ENCODE measurements at regions not wholly inside any gene's neighbourhood (a gene's known extent, or its start where the extent isn't known, plus 50 kb on each side); places are given as distances from the start of the nearest gene placed in this dataset.
A peak's percentile ranks its signal among the peaks of the same experiment; 100 is the strongest.

DNA sequence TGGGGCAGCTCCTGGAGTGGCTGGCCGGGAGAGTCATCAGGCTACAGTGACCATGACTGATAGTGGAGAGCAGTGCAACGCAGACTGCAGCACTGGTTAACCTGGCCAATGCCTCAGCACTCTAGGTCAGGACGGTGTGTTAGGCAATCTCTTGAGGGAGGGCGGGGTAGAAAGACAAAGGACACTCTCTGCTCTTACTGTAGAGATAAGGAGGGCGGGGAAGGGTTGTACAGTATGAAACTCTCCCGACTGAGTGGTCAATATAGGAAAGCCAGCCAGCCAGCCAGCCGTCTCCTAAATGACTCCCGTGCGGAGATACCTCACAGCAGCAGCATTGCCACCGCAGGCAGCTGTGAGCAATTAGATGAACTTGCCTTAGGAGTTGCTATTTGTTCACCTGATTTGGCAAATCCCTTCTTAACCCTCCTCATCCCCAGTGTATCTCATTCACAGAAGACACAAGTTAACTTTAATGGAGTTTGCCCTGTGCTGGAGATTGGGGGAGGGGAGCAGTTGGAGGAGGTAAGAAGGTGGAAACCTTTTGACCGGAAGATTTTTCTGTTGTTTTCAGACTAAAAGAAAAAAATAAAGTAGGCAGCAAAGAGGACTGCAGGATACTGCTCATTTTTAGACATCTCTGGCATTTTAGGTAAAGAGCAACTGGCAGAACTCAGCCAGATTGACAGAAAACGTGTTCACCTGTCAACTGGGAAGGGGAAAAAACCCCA lies 330.5 kb downstream of the HNRNPD start:
- Mint-ChIP-seq H3K36me3 (ENCODE audit: low read depth) (no peaks in the 10 kb centered on the region), H3K4me3 (peak overlapping the region; percentile 58), H3K27me3 (ENCODE audit: insufficient read depth) (peaks cover 61% of the 10 kb centered on the region), H3K27ac (no peak overlapping the region), H3K9me3 (no peaks in the 10 kb centered on the region), H3K4me1 (peaks cover 25% of the 10 kb centered on the region)
- Histone ChIP-seq H3K27me3 (ENCODE audit: control insufficient read depth, insufficient read depth, low read length, poor library complexity, severe bottlenecking) (peaks cover 48% of the 10 kb centered on the region), H3K27ac (ENCODE audit: low read depth, low read length) (no peak overlapping the region), H3K4me1 (ENCODE audit: control insufficient read depth, insufficient read depth, low read length) (no peaks in the 10 kb centered on the region), H3K4me3 (ENCODE audit: low read length) (peak overlapping the region; percentile 85), H3K9ac (ENCODE audit: extremely low read depth, low read length, poor library complexity, severe bottlenecking) (peak overlapping the region; percentile 8), H3K9me3 (ENCODE audit: control insufficient read depth, low read length) (no peaks in the 10 kb centered on the region), H3K36me3 (ENCODE audit: control insufficient read depth, insufficient read depth, low read length) (no peaks in the 10 kb centered on the region)
- peak; percentile 78 for DNase-seq
- TF ChIP-seq, protein P1, sequence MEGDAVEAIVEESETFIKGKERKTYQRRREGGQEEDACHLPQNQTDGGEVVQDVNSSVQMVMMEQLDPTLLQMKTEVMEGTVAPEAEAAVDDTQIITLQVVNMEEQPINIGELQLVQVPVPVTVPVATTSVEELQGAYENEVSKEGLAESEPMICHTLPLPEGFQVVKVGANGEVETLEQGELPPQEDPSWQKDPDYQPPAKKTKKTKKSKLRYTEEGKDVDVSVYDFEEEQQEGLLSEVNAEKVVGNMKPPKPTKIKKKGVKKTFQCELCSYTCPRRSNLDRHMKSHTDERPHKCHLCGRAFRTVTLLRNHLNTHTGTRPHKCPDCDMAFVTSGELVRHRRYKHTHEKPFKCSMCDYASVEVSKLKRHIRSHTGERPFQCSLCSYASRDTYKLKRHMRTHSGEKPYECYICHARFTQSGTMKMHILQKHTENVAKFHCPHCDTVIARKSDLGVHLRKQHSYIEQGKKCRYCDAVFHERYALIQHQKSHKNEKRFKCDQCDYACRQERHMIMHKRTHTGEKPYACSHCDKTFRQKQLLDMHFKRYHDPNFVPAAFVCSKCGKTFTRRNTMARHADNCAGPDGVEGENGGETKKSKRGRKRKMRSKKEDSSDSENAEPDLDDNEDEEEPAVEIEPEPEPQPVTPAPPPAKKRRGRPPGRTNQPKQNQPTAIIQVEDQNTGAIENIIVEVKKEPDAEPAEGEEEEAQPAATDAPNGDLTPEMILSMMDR (conservative IDR thresholded peaks at IDR 0.05): no peak
- 11 to 17% methylated on average over 12 of the region's 12 CpGs for WGBS, 2 experiments (ENCODE audit: insufficient coverage in 1 of 2, insufficient read length in 1 of 2)

GRCh38 chr4:82042042-82042441 lies 331.7 kb downstream of the HNRNPD start:
- Mint-ChIP-seq H3K36me3 (ENCODE audit: low read depth) (no peaks in the 10 kb centered on the region), H3K27ac (no peak overlapping the region), H3K9me3 (no peaks in the 10 kb centered on the region), H3K4me3 (no peak overlapping the region), H3K27me3 (ENCODE audit: insufficient read depth) (peaks cover 56% of the 10 kb centered on the region), H3K4me1 (peaks cover 25% of the 10 kb centered on the region)
- Histone ChIP-seq H3K9ac (ENCODE audit: extremely low read depth, low read length, poor library complexity, severe bottlenecking) (no peak overlapping the region), H3K9me3 (ENCODE audit: control insufficient read depth, low read length) (no peaks in the 10 kb centered on the region), H3K27ac (ENCODE audit: low read depth, low read length) (no peak overlapping the region), H3K4me3 (ENCODE audit: low read length) (peak overlapping the region; percentile 85), H3K4me1 (ENCODE audit: control insufficient read depth, insufficient read depth, low read length) (no peaks in the 10 kb centered on the region), H3K27me3 (ENCODE audit: control insufficient read depth, insufficient read depth, low read length, poor library complexity, severe bottlenecking) (peaks cover 45% of the 10 kb centered on the region), H3K36me3 (ENCODE audit: control insufficient read depth, insufficient read depth, low read length) (no peaks in the 10 kb centered on the region)
- no peak for DNase-seq
- TF ChIP-seq, protein P1 (conservative IDR thresholded peaks at IDR 0.05): no peak
- WGBS, 2 experiments (ENCODE audit: insufficient coverage in 1 of 2, insufficient read length in 1 of 2): 88 to 100% methylated on average over 3 of the region's 3 CpGs

DNA sequence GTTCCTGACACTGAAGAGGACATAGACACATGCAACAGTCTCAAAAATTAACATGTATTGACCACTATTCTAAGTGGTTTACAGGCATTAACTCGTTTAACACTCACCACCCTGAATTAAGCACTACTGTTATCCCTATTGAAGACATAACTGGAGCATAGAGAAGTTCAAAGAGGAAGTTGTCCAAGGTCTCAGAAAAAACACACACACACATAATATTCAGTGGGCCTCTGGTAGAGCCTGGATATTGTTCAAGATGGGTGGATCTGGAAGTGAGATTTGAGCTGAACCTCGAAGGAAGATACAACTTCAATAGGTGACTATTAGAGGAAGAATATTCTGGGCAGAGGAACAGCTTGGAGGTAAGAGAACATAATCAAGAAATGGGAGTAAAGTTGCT lies 334.9 kb downstream of the HNRNPD start:
- peaks cover 25% of the 10 kb centered on the region for H3K4me1 Mint-ChIP-seq
- TF ChIP-seq, protein P1 (conservative IDR thresholded peaks at IDR 0.05): no peak

More for the DNA sequence above, 334.9 kb downstream of the HNRNPD start:
- no peaks in the 10 kb centered on the region for H3K36me3 Mint-ChIP-seq (ENCODE audit: low read depth)
- peaks cover 36% of the 10 kb centered on the region for H3K27me3 Mint-ChIP-seq (ENCODE audit: insufficient read depth)
- DNase-seq: no peak
- H3K4me1 ChIP-seq (ENCODE audit: control insufficient read depth, insufficient read depth, low read length): no peaks in the 10 kb centered on the region
- peaks cover 23% of the 10 kb centered on the region for H3K27me3 ChIP-seq (ENCODE audit: control insufficient read depth, insufficient read depth, low read length, poor library complexity, severe bottlenecking)
- 82 to 90% methylated on average over 2 of the region's 2 CpGs for WGBS, 2 experiments (ENCODE audit: insufficient coverage in 1 of 2, insufficient read length in 1 of 2)
- H3K9me3 Mint-ChIP-seq: no peaks in the 10 kb centered on the region
- H3K27ac Mint-ChIP-seq: no peak overlapping the region
- no peaks in the 10 kb centered on the region for H3K9me3 ChIP-seq (ENCODE audit: control insufficient read depth, low read length)
- no peaks in the 10 kb centered on the region for H3K36me3 ChIP-seq (ENCODE audit: control insufficient read depth, insufficient read depth, low read length)
- H3K4me3 Mint-ChIP-seq: no peak overlapping the region
- no peak overlapping the region for H3K9ac ChIP-seq (ENCODE audit: extremely low read depth, low read length, poor library complexity, severe bottlenecking)
- no peak overlapping the region for H3K27ac ChIP-seq (ENCODE audit: low read depth, low read length)
- H3K4me3 ChIP-seq (ENCODE audit: low read length): no peak overlapping the region
